Kidney (tissue), 13 donors: ENCODE measurements at regions not wholly inside any gene's neighbourhood (a gene's known extent, or its start where the extent isn't known, plus 50 kb on each side); places are given as distances from the start of the nearest gene placed in this dataset.

ENCODE experiments used
- DNase-seq, 5 donors: peaks; one replicate each; pipeline ENCODE4 v3.0.0-alpha.2; 2013 to 2020
- FAIRE-seq: peaks from 2 replicates; lab custom pipeline; 2012; peaks lifted over from hg19 to GRCh38; lab: Jason Lieb, UNC
- H3K27ac ChIP-seq, 2 donors: one replicate each; pipeline ENCODE4 v1.7.0; 2013; ENCODE audit warnings: low read depth in 2 of 2, low read length in 2 of 2, inconsistent platforms in 1 of 2
- H3K27me3 ChIP-seq: one replicate; pipeline ENCODE4 v1.7.1; 2013; ENCODE audit warnings: low read length, inconsistent platforms; ENCODE audit not compliant: control insufficient read depth, insufficient read depth
- H3K36me3 ChIP-seq, 3 donors: one replicate each; pipeline versions ENCODE4 v1.7.0 to v1.7.1; 2013; ENCODE audit warnings: low read length in 3 of 3, control low read depth in 1 of 3, inconsistent platforms in 1 of 3; ENCODE audit not compliant: insufficient read depth in 3 of 3, control insufficient read depth in 2 of 3
- H3K4me1 ChIP-seq, 3 donors: one replicate each; pipeline versions ENCODE4 v1.7.0 to v1.7.1; 2013; ENCODE audit warnings: low read length in 3 of 3, inconsistent platforms in 1 of 3, low read depth in 1 of 3; ENCODE audit not compliant: control insufficient read depth in 2 of 3, insufficient read depth in 2 of 3
- H3K4me3 ChIP-seq, 3 donors: one replicate each; pipeline versions ENCODE4 v1.7.0 to v1.8.1; 2013; ENCODE audit warnings: low read length in 3 of 3, control low read depth in 1 of 3, inconsistent platforms in 1 of 3
- H3K9ac ChIP-seq, 3 donors: one replicate each; pipeline versions ENCODE4 v1.7.0 to v1.7.1; 2013; ENCODE audit warnings: low read length in 3 of 3, control low read depth in 1 of 3, inconsistent platforms in 1 of 3
- H3K9me3 ChIP-seq, 3 donors: one replicate each; pipeline versions ENCODE4 v1.7.0 to v1.7.1; 2013; ENCODE audit warnings: low read length in 3 of 3, control low read depth in 1 of 3, inconsistent platforms in 1 of 3; ENCODE audit not compliant: control insufficient read depth in 2 of 3, insufficient read depth in 1 of 3
- CTCF ChIP-seq: IDR thresholded peaks from 3 replicates; pipeline ENCODE4 v1.5.1; 2012; ENCODE audit warnings: mild to moderate bottlenecking, moderate library complexity, borderline replicate concordance; ENCODE audit not compliant: insufficient read depth; ENCODE audit errors: extremely low read depth
- intact Hi-C: fragments of 100-400 bp; cut with DNase I; formaldehyde crosslinking; loops from one replicate; pipeline ENCODE4 v1.11.1; 2022
- donor health status: control.
- donor health status: control.
- donor health status: control.
- donor health status: control.
- donor health status: control.
- donor health status: DM: yes; HTN: yes; CAD: no.
- donor health status: Normal renal cell carcinoma (clear cell type).

- H3K36me3 ChIP-seq = no peaks in the 10 kb centered on the region
- TF ChIP-seq CTCF = no peak
- no peak overlapping the region for H3K27ac ChIP-seq
- no peak overlapping the region for H3K9ac ChIP-seq
- no peaks in the 10 kb centered on the region for H3K9me3 ChIP-seq
- H3K27me3 ChIP-seq = no peaks in the 10 kb centered on the region
- DNase-seq (no peak), FAIRE-seq (no peak)
- H3K4me3 ChIP-seq = no peak overlapping the region
- H3K4me1 ChIP-seq = no peaks in the 10 kb centered on the region
- intact Hi-C loops = no loop called here
Observed at GRCh38 chr3:110878692-110879091, 192.9 kb upstream of the NECTIN3 start.

- intact Hi-C loops = no loop called here
- DNase-seq (peak in 1 of 5 donors; percentile 66), FAIRE-seq (no peak)
- Histone ChIP-seq H3K4me3 (no peak overlapping the region), H3K36me3 (no peaks in the 10 kb centered on the region), H3K27ac (no peak overlapping the region), H3K4me1 (no peaks in the 10 kb centered on the region), H3K9me3 (no peaks in the 10 kb centered on the region), H3K9ac (no peak overlapping the region), H3K27me3 (no peaks in the 10 kb centered on the region)
- TF ChIP-seq CTCF = peak; percentile 23
Observed at GRCh38 chr3:110881069-110881468, 190.5 kb upstream of the NECTIN3 start.

GRCh38 chr3:110886222-110886893 lies 185.3 kb upstream of the NECTIN3 start:
- H3K36me3 ChIP-seq = no peaks in the 10 kb centered on the region
- intact Hi-C loops = no loop called here

More at GRCh38 chr3:110886222-110886893, 185.3 kb upstream of the NECTIN3 start:
- Histone ChIP-seq H3K4me3 (no peak overlapping the region), H3K4me1 (no peaks in the 10 kb centered on the region), H3K27ac (no peak overlapping the region), H3K9ac (no peak overlapping the region), H3K9me3 (no peaks in the 10 kb centered on the region), H3K27me3 (no peaks in the 10 kb centered on the region)
- no peak for TF ChIP-seq CTCF
- FAIRE-seq (no peak), DNase-seq (peak in 2 of 5 donors; percentile 23 to 32)
